HCT116 (cell line): ENCODE measurements at regions not wholly inside any gene's neighbourhood (a gene's known extent, or its start where the extent isn't known, plus 50 kb on each side); places are given as distances from the start of the nearest gene placed in this dataset.

Experiments
- CTCF ChIP-seq, 3 experiments: fragments of 200-600 bp in 1 of 3; sonication (generic) in 1 of 3; IDR thresholded peaks in 2 of 3; conservative IDR thresholded peaks in 1 of 3; 2 replicates each; pipeline ENCODE4 v1.5.1; 2012 to 2017; ENCODE audit warnings: low read depth in 2 of 3, low read length in 2 of 3, antibody characterized with exemption in 1 of 3, borderline replicate concordance in 1 of 3, control low read depth in 1 of 3, mild to moderate bottlenecking in 1 of 3, mixed read lengths in 1 of 3, mixed run types in 1 of 3, moderate library complexity in 1 of 3; ENCODE audit not compliant: insufficient read depth in 1 of 3
- EGR1 ChIP-seq: IDR thresholded peaks from 2 replicates; pipeline ENCODE4 v1.6.1; 2012; ENCODE audit warnings: low read depth
- EZH2 ChIP-seq: fragments of 200-600 bp; sonication (generic); IDR thresholded peaks from 2 replicates; pipeline ENCODE4 v1.6.1; 2017; ENCODE audit warnings: antibody characterized with exemption, mixed run types
- EZH2phosphoT487 ChIP-seq: fragments of 200-600 bp; IDR thresholded peaks from 2 replicates; pipeline ENCODE4 v1.6.1; 2018; ENCODE audit warnings: antibody characterized with exemption, borderline replicate concordance
- FOSL1 ChIP-seq: IDR thresholded peaks from 2 replicates; pipeline ENCODE4 v1.6.1; 2012; ENCODE audit warnings: low read depth
- POLR2A ChIP-seq: IDR thresholded peaks from 2 replicates; pipeline ENCODE4 v1.7.0; 2011; ENCODE audit warnings: borderline replicate concordance; ENCODE audit not compliant: insufficient read depth, insufficient read length; ENCODE audit errors: extremely low read depth
- POLR2AphosphoS5 ChIP-seq: IDR thresholded peaks from 2 replicates; pipeline ENCODE4 v1.6.1; 2011; ENCODE audit warnings: mild to moderate bottlenecking, low read depth, low read length, moderate library complexity
- RAD21 ChIP-seq: IDR thresholded peaks from 2 replicates; pipeline ENCODE4 v1.6.1; 2012; ENCODE audit warnings: low read depth, mild to moderate bottlenecking
- SIN3A ChIP-seq: IDR thresholded peaks from 2 replicates; pipeline ENCODE4 v1.6.1; 2012; ENCODE audit warnings: low read depth
- ZNF274 ChIP-seq: fragments of 200-500 bp; sonication (Bioruptor generic); IDR thresholded peaks from 2 replicates; pipeline ENCODE4 v1.6.1; 2014; ENCODE audit warnings: mild to moderate bottlenecking, low read depth, low read length, inconsistent platforms
- TF ChIP-seq, protein P1 (sequence below): IDR thresholded peaks from 2 replicates; pipeline ENCODE4 v1.6.1; 2012; ENCODE audit warnings: low read depth
- TF ChIP-seq, protein P2 (sequence below): IDR thresholded peaks from 2 replicates; pipeline ENCODE4 v1.6.1; 2012

GRCh38 chr9:90996154-90997065 lies 194.8 kb downstream of the SYK start:
- TF ChIP-seq CTCF (IDR thresholded peaks at IDR 0.05 in 2 of 3, conservative IDR thresholded peaks at IDR 0.05 in 1 of 3; ENCODE audit: borderline replicate concordance in 1 of 3, insufficient read depth in 1 of 3, low read depth in 2 of 3, low read length in 2 of 3) (no peak), EZH2 (no peak), SIN3A (no peak), POLR2AphosphoS5 (no peak), EZH2phosphoT487 (no peak), FOSL1 (no peak), POLR2A (no peak), EGR1 (no peak), ZNF274 (no peak), RAD21 (no peak)
- TF ChIP-seq, protein P1, sequence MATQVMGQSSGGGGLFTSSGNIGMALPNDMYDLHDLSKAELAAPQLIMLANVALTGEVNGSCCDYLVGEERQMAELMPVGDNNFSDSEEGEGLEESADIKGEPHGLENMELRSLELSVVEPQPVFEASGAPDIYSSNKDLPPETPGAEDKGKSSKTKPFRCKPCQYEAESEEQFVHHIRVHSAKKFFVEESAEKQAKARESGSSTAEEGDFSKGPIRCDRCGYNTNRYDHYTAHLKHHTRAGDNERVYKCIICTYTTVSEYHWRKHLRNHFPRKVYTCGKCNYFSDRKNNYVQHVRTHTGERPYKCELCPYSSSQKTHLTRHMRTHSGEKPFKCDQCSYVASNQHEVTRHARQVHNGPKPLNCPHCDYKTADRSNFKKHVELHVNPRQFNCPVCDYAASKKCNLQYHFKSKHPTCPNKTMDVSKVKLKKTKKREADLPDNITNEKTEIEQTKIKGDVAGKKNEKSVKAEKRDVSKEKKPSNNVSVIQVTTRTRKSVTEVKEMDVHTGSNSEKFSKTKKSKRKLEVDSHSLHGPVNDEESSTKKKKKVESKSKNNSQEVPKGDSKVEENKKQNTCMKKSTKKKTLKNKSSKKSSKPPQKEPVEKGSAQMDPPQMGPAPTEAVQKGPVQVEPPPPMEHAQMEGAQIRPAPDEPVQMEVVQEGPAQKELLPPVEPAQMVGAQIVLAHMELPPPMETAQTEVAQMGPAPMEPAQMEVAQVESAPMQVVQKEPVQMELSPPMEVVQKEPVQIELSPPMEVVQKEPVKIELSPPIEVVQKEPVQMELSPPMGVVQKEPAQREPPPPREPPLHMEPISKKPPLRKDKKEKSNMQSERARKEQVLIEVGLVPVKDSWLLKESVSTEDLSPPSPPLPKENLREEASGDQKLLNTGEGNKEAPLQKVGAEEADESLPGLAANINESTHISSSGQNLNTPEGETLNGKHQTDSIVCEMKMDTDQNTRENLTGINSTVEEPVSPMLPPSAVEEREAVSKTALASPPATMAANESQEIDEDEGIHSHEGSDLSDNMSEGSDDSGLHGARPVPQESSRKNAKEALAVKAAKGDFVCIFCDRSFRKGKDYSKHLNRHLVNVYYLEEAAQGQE: no peak
- TF ChIP-seq, protein P2, sequence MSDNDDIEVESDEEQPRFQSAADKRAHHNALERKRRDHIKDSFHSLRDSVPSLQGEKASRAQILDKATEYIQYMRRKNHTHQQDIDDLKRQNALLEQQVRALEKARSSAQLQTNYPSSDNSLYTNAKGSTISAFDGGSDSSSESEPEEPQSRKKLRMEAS: no peak
